ENCODE measurements at regions not wholly inside any gene's neighbourhood (a gene's known extent, or its start where the extent isn't known, plus 50 kb on each side); places are given as distances from the start of the nearest gene placed in this dataset.

DNA sequence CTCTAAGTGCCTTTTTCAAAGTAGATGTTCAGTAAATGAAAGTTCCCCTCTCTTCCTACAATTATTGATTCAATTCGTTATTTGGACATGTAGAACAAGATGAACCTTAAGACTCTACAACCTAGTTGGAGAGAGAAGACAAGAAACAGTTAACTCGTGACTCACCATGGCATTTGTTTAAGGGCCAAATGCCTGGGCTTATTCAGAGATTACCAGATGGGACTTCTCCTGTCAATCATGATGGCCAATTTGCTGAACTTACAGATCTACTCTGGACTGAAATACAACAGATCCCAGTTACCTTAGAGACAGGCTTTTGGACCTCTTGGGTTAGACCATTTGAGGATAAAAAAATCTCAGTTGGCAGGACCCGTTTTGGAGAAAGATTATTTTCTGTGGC, 93.5 kb downstream of the C1orf94 start:
- DNase-seq, result no peak

DNA sequence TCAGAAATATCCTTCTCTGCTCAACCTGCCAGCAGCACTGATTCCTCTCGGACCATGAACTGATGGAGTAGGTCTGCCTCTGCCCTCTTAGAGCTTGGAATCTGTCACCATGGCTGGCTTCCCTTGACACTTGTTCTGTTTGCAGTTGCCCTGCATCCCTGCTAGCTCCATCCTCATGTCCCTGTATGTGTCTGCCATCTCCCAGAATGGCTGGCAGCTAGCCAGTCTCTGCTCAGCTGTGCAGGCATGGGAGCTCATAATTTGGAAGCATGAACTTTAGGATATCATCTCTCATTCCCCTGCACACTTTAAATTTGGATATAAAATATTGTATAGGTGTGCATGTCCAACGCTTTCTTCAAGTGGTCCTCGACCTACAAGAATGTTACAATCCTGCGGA, 95.4 kb downstream of the C1orf94 start:
- DNase-seq, result no peak

DNA sequence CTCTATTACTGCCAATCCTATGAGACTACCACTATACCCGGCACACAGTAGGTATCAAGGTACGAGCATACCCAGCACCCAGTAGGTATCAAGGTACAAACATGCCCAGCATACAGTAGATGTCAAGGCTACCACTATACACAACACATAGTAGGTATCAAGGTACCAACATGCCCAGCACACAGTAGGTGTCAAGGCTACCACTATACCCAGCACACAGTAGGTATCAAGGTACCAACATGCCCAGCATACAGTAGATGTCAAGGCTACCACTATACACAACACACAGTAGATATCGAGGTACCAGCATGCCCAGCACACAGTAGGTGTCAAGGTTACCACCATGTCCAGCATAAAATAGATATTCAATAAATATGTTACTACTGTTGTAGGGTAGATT, 98.4 kb downstream of the C1orf94 start:
- DNase-seq, result no peak

DNA sequence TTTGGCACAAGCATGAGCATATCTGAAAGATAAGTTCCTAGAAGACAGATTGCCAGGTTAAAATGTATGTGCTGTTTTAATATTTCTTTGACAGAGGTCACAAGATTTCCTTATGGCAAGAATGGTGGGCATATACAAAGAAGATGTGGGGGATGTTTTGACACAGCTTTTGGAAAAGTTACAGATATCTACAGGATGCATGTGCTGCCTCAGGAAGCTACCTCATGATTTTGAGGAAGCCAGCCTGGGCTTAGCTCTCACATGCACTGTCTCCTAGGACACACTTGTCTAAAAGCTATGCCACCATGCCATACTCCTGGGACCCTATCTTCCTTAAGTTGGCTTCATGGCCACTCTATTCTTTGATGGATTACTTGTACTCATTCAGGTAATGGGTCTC, 99.9 kb downstream of the C1orf94 start:
- DNase-seq, result no peak

DNA sequence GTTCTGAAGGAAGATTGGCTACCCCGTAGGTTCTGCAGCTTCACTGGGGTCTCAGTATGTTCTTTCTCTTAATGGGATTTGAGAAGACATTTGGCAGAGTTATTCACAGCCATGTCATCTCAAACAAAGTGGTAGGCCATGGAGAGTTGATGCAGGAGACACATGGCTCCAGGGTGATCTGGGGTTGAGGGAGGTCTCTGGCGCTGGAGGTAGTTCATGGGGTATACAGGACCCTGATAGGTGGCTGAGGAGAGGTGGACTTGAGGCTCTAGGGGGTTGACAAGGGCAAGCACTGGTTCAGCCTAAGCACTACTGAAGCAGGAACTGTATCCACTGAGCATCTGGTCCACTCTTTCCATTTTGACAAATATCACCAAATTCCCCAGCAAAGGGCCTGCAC, 100.4 kb downstream of the C1orf94 start:
- no peak for DNase-seq

DNA sequence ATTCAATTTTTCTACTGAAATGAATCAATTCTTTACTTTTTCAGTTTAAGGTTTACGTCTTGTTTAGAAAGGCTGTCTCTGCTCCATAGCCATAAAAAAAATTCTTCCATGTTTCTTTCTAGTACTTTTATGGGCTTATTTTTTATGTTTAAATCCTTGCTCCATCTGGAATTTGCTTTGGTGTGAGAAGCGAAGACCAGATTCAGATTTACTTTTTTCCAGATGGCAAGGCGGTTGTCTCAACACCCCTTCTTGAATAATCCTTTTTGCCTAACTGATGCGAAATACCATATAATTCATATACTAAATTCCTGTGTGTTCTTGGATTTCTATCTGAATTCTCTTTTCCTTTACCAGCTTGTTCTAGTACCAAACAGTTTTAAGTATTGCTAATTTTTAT, 101.5 kb downstream of the C1orf94 start:
- no peak for DNase-seq

DNA sequence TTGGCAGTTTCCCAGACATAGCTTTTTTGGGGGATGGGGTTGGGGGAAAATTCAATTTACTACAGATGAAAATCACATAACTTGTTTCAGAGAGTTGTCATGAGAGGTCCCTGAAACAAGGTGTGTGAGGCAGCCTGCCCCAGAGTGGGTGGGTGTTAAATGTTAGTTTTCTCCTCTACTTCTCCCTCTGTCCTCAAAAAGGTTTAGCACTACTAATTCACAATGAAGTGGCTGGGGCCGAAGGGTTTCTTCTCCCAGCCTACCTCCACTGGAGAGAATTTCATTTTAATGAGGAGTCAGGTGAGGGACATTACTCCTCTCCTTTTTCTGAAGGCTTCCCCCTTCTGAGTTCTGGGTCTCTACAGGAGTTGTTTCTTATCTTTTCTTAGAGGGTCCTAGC, 103.3 kb downstream of the C1orf94 start:
- no peak for DNase-seq

DNA sequence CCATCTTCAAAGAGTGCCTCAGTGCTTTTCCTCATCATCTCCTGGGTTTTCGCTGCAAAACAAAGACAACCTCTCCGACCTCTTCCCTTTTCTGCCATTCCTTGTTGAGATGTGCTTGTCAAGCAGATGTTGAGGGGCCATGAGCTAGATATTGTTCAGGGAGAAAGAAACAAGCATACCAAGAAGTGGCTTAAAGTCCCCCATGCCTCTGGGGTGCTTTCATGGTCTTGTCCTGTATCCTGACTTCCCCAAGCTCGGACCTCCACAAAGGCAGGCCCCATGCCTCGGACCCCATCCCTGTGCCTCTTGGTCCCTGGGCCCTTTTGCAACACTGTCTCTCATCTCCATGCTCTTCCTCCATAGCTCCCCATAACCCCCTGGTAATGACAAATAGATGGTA, 103.8 kb downstream of the C1orf94 start:
- no peak for DNase-seq

DNA sequence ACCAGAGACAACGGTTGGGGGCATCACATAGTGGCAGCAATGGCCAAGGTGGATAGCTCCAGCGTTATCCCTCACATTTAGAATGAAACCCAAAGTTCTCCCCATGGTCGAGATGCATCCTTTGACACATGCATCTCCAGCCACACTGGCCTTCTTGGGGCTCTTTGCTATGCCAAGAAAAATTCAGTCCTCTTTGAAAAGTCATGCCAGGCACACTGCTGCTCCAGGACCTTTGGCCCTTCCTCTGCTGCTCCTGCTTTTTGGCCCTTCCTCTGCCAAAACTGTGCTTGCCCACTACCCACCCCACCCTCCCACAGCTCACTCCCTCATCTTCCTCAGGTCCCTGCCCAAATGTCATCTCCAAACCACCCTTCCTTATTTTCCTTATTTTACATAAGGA, 106.4 kb downstream of the C1orf94 start:
- no peak for DNase-seq

DNA sequence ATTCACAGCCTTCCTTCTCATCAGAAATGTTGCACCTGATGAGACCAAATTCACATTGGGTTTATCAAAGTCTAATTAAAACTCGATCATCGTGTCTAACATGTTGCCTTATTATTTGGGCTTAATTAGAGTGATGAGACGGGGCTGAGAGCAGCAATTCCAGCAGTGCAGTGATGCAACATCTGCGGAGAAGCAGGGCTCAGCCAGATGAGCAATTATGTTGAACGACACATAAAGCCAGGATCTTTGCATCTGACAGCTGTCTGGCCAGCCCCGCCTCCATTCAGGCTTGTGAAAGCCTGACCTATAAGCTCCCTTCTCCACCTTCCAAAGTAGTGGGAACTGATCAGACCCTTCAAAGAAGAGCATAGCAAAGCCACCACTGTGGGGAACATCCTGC, 109.8 kb downstream of the C1orf94 start:
- DNase-seq, result no peak

DNA sequence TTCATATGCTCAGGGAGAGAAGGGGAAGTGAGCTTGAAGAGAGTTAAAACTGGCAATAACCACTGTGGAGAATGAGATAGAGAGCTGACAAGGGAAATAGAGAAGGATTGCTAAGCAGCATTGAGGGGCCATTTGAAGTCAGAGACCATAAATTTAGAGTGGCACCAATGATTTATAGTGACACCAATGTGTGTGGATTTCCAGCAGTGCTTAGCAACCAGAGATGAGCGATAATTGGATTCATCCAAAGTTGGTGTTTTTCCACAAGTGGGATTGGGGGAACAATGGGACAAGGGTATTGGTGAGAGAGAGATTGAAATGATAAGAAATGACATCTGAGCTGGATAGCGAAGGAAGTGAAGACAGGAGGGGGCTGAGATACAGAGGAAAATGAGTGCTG, 114.1 kb downstream of the C1orf94 start:
- no peak for DNase-seq

DNA sequence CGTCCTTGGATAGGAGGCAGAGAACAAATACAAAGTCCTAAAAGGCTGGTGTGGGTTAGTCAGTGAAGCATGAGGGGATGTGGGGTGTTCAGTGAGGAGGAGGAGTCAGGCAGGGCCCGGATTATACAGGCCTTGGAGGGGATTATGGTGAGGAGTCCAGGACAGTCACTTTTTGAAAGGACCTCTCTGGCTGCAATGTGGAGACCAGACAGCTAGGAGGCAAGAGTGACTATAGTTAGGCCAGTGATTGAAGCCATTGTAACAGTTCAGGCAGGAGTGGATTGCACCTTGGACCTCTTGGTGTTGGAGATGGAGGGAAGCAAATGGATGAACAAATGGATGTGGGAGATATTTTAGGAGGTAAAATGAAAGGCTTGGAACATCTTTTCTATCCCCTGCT, 115.8 kb downstream of the C1orf94 start:
- DNase-seq, result no peak

DNA sequence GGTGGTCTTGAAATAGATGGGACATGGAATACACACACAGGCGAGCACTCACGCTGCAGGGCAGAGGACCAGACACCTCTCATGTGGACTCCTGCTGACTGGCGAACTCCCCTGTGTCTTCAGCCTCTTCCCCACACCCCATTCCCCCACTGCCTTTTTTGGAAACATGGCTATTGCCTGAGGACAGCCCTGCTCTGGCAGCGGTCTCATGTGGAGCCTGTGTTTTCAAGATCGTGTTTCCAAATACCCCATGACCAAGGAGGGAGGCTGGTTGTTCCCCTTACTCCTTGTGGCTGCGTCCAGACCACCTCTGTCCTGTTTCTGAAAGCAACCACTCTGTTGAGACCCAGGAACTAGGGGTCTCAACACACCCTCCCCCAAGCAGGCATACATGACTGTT, 119.4 kb downstream of the C1orf94 start:
- DNase-seq, result no peak

DNA sequence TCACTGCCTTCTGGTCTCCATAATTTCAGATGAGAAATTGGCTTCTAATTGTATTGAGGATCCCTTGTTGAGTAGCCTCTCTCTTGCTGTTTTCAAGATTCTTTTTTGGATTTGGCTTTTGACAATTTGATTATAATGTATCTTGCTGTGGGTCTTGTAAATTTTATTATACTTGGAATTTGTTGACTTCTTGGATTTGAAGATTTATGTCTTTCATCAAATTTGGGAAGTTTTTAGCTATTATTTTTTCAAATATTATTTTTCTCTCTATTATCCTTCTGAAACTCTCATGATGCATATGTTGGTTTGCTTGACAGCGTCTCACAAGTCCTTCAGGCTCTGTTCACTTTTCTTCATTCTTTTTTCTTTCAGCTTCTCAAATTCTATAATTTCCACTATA, 126.1 kb downstream of the C1orf94 start:
- no peak for DNase-seq

DNA sequence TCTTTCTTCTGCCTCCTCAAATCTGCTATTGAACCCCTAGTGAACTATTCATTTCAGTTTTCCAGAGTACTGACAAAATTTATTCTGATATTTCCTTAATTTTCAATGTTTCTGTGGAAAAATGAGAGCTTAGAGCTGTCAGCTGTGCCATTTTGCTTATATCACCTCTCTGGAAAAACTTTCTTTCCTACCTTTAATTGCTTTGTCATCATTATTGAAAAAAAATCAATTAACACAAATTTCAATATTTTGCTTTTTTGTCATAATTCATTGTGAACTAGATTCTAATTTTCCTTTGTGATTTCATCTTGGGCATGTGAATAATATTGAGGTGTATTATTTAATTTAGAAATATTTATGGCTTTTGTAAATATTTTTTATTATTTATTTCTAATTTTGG, 126.5 kb downstream of the C1orf94 start:
- no peak for DNase-seq

DNA sequence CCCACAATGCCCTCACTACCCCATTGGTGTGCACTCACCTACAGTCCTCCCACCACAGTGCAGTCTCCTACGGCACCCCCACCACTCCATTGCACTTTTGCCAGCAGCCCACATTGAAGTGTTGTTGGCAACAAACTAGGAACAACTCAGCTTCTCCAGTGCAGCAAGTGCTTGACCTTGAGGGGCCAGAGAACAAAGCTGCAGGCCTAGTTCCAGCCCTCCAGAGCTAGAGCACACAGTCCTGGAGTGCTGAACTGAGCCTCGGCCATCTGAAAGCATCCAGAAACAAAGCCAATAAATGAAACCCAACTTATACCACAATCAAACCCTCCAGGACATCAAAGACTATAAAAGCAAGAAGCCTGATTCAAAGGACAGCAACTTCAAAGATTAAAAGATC, 129.9 kb downstream of the C1orf94 start:
- no peak for DNase-seq

DNA sequence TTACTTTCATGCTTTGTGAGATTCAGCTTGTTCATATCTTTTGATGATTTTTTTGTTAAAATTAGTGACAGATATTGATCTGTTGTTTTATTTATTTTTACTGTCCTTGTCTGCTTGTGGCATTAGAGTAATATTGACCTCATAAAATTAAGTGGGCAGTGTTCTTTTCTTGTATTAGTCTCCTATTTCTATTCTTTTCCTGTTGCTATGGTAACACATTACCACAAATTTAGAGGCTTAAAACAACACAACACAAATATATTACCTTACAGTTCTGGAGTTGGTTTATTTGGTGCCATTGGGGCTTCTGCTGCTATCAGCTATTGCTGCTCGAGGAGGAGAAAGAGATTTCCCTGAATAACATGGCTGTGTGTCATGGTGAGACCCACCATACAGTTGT, 135.7 kb downstream of the C1orf94 start:
- DNase-seq, result no peak

DNA sequence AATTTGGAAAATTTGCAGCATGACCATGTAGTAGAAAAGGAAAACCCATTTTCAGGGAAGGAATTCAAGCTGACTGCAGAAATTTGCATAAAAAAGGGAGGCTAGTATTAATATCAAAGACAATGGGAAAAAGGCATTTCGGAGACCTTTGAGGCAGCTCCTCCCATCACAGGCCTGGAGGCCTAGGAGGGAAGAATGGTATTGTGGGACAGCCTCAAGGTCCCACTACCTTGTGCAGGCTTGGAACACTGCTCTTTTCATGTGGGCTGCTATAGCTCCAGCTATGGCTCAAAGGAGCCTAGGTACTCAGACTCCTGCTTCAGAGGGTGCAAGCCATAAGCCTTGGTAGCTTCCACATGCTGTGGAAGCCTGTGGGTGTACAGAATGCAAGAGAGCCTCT, 139.3 kb downstream of the C1orf94 start:
- no peak for DNase-seq

DNA sequence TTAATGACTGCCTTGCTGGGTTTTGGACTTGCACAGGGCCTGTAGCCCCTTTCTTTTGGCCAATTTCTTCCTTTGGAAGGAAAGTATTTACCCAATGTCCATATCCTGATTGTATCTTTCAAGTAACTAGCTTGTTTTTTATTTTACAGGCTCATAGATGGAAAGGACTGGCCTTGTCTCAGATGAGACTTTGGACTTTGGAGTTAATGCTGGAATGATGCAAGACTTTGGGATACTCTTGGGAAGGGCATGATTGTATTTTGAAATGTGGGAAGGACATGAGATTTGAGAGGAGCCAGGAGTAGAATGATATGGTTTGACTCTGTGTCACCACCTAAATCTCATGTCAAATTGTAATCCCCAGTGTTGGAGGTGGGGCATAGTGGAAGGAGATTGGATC, 140.1 kb downstream of the C1orf94 start:
- DNase-seq, result no peak

DNA sequence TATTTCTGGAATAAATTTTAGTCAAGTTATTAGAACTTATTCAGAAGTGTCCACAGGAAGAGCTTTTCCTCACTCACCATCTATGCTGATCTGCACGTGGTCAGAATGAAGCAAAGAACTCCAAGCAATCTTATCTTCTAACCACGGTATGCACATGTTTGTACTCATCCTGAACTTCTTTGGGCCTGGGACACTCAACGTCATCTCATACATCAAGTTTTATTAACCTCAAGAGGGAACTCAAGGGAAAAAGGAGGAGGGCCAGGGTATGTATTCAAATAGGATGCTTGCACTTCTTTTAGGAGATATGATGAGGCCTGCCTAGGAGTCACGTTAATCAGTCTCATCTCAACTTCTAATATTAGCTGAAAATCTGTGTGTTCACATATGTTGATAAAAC, 142.5 kb downstream of the C1orf94 start:
- no peak for DNase-seq

DNA sequence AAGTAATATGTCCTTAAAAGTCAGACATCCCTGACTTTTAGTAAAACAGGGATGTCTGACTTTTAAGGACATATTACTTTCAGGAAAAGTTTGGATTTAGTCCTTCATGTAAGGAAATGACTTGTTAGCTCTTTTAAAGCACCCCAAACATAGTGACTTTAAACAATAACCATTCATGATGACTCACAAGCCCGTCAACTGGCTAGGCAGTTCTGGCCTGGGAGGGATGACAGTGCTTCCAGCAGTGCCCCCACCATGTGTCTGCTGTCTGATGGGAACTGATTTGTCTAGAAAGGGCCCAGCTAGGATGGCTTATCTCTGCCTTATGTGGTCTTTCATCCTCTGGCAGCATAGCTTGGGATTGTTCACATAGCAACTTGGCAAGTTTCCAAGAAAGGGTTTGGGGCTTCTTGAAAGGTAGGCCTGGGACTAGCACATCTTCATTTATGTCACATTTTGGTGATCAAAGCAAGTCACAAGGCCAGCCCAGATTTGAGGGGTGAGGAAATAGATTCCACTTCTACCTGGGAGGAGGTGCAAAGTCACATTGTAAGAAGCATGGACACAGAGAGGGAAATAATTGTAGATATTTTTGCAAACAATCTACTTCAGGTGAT, 143.5 kb downstream of the C1orf94 start:
- no peak for DNase-seq

DNA sequence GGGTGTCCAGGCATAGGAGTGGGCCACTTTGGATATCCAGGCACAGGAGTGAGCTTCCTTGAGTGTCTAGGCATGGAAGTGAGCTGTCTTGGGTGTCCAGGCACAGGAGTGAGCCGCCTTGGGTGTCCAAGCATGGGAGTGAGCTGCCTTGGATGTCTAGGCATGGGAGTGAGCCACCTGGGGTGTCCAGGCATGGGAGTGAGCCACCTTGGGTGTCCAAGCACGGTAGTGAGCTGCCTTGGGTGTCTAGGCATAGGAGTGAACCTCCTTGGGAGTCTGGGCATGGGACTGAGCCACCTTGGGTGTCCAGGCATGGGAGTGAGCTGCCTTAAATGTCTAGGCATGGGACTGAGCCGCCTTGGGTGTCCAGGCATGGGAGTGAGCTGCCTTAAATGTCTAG, 146.3 kb downstream of the C1orf94 start:
- DNase-seq, result no peak

DNA sequence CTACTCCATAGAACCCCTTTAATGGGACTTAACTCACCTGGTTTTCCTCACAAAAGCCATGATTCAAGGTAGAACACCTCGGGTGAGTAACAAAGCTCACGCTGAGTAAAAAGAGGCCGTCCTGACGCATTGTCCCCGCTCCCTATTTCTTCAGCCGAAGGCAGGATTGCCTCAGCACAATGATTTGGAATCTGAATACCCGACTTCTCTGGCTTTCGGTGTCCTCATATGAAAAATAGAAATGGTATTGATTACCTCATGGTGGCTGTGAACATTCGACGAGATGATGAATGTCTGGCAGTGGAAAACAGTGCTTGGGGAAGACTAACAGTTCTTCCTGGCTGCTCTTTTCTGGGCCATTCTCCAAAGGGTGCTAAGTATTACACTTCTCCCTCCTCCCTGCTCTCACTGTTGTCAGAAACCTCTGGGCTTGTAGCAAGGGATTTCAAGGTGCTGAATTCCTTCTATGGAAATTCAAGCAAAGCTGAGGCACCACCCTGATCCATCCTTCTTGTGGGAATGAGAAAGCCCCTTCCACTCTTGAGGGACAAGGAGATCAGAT, 148.3 kb downstream of the C1orf94 start:
- DNase-seq, result no peak

DNA sequence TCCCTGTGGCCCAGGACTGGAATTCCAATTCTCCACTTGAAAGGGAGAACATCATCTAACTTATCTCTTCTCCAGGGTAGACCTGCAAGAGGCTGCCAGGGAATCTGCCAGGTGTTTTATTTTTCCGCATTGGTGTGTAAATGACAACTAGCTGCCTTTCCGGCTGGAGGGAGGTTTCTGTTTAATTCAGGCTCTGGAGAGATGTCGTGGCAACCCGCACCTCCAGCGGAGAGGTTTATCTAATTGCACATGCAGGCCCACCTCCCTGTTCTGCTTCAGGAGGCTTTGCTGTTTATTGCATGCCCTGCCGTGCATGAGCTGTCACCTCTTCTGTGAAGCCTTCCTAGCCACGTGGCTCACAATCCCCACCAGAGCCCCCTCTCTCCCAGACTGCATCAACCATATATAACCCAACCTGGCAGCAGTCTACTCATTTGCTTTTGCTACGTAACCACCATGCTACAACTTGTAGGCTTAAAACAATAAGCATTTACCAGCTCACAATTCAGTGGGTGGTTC, 151.6 kb downstream of the C1orf94 start:
- no peak for DNase-seq

DNA sequence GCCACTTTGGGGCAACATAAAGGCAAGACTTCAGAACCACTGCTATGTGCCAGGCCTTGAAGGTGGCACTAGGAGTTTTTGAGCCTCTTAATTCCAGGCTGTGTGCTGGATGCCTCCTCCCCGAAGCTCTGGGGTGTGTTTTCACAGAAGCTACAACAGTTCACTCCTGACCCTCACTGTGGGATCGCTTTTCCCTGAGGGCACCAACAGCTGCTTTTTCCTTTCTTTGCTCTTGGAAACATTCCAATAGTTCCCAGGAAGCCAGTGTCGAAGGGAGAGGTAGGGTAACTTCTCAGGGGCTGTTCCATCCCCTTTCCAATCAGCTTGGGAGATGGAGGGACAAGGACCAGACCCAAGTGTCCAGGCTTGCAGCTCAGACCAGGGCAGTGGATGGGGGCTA, 153.4 kb downstream of the C1orf94 start:
- DNase-seq, result no peak

Measured in NCI-H146 (cell line).